HEK293 (cell line): ENCODE measurements at regions not wholly inside any gene's neighbourhood (a gene's known extent, or its start where the extent isn't known, plus 50 kb on each side); places are given as distances from the start of the nearest gene placed in this dataset.

Source experiments
- CTCF ChIA-PET: fragments of 350-600 bp; formaldehyde crosslinking; extraction: SDS; loops from one replicate; lab custom pipeline; 2021; ENCODE audit warnings: antibody characterized with exemption; lab: Yijun Ruan, JAX
- POLR2A ChIA-PET: fragments of 300-600 bp; formaldehyde crosslinking; extraction: SDS; loops from one replicate; lab custom pipeline; 2020; ENCODE audit warnings: antibody characterized with exemption, inconsistent platforms; lab: Yijun Ruan, JAX
- H3K27ac ChIP-seq: fragments of 200-500 bp; sonication (Bioruptor generic); 2 replicates; pipeline ENCODE4 v1.5.1; 2014; ENCODE audit warnings: low read depth, low read length, control low read depth, inconsistent platforms; ENCODE audit errors: extremely low read depth
- H3K36me3 ChIP-seq, 2 experiments: fragments of 200-500 bp in 1 of 2; sonication (Bioruptor generic) in 1 of 2; 1 replicate in 1 of 2; 2 replicates in 1 of 2; pipeline ENCODE4 v1.5.1; 2014 to 2017; ENCODE audit warnings: inconsistent platforms in 2 of 2, low read length in 2 of 2; ENCODE audit not compliant: control insufficient read depth in 2 of 2, insufficient read depth in 1 of 2
- H3K4me1 ChIP-seq: fragments of 200-500 bp; sonication (Bioruptor generic); 2 replicates; pipeline ENCODE4 v1.5.1; 2014; ENCODE audit warnings: mild to moderate bottlenecking, low read length, inconsistent platforms; ENCODE audit not compliant: control insufficient read depth, insufficient read depth
- H3K4me3 ChIP-seq: 2 replicates; pipeline ENCODE4 v1.5.1; 2011; ENCODE audit warnings: low read depth, mild to moderate bottlenecking, control low read depth, low read length, moderate library complexity
- H3K9me3 ChIP-seq: fragments of 200-500 bp; sonication (Bioruptor generic); 2 replicates; pipeline ENCODE4 v1.5.1; 2014; ENCODE audit warnings: low read depth, low read length, inconsistent platforms; ENCODE audit not compliant: control insufficient read depth, insufficient read depth
- KLF10 ChIP-seq: fragments of 450-650 bp; IDR thresholded peaks from 2 replicates; pipeline ENCODE4 v1.5.1; 2018; ENCODE audit warnings: missing biosample characterization, mild to moderate bottlenecking, missing genetic modification characterization
- MZF1 ChIP-seq: fragments of 450-650 bp; formaldehyde crosslinking; IDR thresholded peaks from 2 replicates; pipeline ENCODE4 v1.5.1; 2017; ENCODE audit warnings: missing biosample characterization, missing genetic modification characterization, borderline replicate concordance
- ZBTB48 ChIP-seq: fragments of 450-650 bp; formaldehyde crosslinking; IDR thresholded peaks from 2 replicates; pipeline ENCODE4 v1.5.1; 2016; ENCODE audit warnings: missing biosample characterization, missing genetic modification characterization
- ZEB2 ChIP-seq: fragments of 450-650 bp; formaldehyde crosslinking; IDR thresholded peaks from 2 replicates; pipeline ENCODE4 v1.5.1; 2016; ENCODE audit warnings: missing biosample characterization, missing genetic modification characterization
- ZFP3 ChIP-seq: fragments of 450-650 bp; formaldehyde crosslinking; IDR thresholded peaks from 2 replicates; pipeline ENCODE4 v1.5.1; 2016; ENCODE audit warnings: low read depth, missing biosample characterization, missing genetic modification characterization
- ZIC2 ChIP-seq: fragments of 450-650 bp; formaldehyde crosslinking; IDR thresholded peaks from 2 replicates; pipeline ENCODE4 v1.5.1; 2016; ENCODE audit warnings: missing biosample characterization, missing genetic modification characterization
- ZNF16 ChIP-seq: fragments of 450-650 bp; formaldehyde crosslinking; IDR thresholded peaks from 2 replicates; pipeline ENCODE4 v1.5.1; 2016; ENCODE audit warnings: low read depth, missing biosample characterization, missing genetic modification characterization
- ZNF214 ChIP-seq: fragments of 450-650 bp; formaldehyde crosslinking; IDR thresholded peaks from 2 replicates; pipeline ENCODE4 v1.5.1; 2017; ENCODE audit warnings: missing biosample characterization, mild to moderate bottlenecking, missing genetic modification characterization, borderline replicate concordance
- ZNF274 ChIP-seq, 2 experiments: fragments of 200-500 bp in 1 of 2; fragments of 450-650 bp in 1 of 2; sonication (Bioruptor generic) in 1 of 2; formaldehyde crosslinking in 1 of 2; IDR thresholded peaks; 2 replicates each; pipeline versions ENCODE4 v1.5.1 to v1.6.1; 2014 to 2016; ENCODE audit warnings: borderline replicate concordance in 1 of 2, inconsistent platforms in 1 of 2, low read length in 1 of 2, missing biosample characterization in 1 of 2, missing genetic modification characterization in 1 of 2
- ZNF302 ChIP-seq: fragments of 450-650 bp; formaldehyde crosslinking; IDR thresholded peaks from 2 replicates; pipeline ENCODE4 v1.5.1; 2016; ENCODE audit warnings: missing biosample characterization, missing genetic modification characterization, low read depth
- ZNF335 ChIP-seq: fragments of 450-650 bp; formaldehyde crosslinking; conservative IDR thresholded peaks from 2 replicates; pipeline ENCODE4 v1.5.1; 2016; ENCODE audit warnings: missing biosample characterization, missing genetic modification characterization
- ZNF398 ChIP-seq: fragments of 450-650 bp; formaldehyde crosslinking; IDR thresholded peaks from 2 replicates; pipeline ENCODE4 v1.5.1; 2017; ENCODE audit warnings: missing biosample characterization, missing genetic modification characterization
- ZNF416 ChIP-seq: fragments of 450-650 bp; formaldehyde crosslinking; IDR thresholded peaks from 2 replicates; pipeline ENCODE4 v1.5.1; 2016; ENCODE audit warnings: missing biosample characterization, missing genetic modification characterization
- ZNF48 ChIP-seq: fragments of 450-650 bp; formaldehyde crosslinking; IDR thresholded peaks from 2 replicates; pipeline ENCODE4 v1.5.1; 2016; ENCODE audit warnings: missing biosample characterization, missing genetic modification characterization
- ZNF514 ChIP-seq: fragments of 450-650 bp; formaldehyde crosslinking; IDR thresholded peaks from 2 replicates; pipeline ENCODE4 v1.5.1; 2016; ENCODE audit warnings: missing biosample characterization, missing genetic modification characterization
- ZNF530 ChIP-seq: fragments of 450-650 bp; formaldehyde crosslinking; IDR thresholded peaks from 2 replicates; pipeline ENCODE4 v1.5.1; 2016; ENCODE audit warnings: low read depth, missing biosample characterization, missing genetic modification characterization
- ZNF585B ChIP-seq: fragments of 450-650 bp; formaldehyde crosslinking; IDR thresholded peaks from 2 replicates; pipeline ENCODE4 v1.5.1; 2016; ENCODE audit warnings: missing biosample characterization, missing genetic modification characterization
- ZNF76 ChIP-seq: fragments of 450-650 bp; formaldehyde crosslinking; IDR thresholded peaks from 2 replicates; pipeline ENCODE4; 2016; ENCODE audit warnings: low read depth, missing biosample characterization, missing genetic modification characterization, borderline replicate concordance
- TF ChIP-seq, protein P1 (sequence below): fragments of 450-650 bp; formaldehyde crosslinking; IDR thresholded peaks from 2 replicates; pipeline ENCODE4 v1.5.1; 2016; ENCODE audit warnings: missing biosample characterization, missing genetic modification characterization

DNA sequence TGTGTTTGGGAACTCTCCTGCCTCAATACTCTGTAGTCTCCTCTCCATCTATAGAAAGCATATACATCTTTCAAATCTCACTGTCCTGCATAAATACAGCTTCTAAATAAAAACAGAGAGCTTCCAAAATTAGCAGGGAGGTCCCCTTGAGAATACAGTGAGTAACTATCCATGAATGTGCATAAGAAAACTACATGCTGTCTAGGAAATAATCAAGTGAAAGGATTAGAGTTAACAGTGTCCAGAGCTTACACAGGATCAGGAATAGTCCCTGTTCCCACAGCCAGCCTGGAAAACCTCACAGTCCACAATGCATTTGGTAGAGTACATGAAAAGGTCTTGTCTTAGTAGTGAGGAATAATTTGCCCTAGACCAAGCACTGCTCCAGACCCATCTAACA lies 123.0 kb upstream of the POU3F2 start (continued):
- TF ChIP-seq ZNF16, result no peak

GRCh38 chr6:98716341-98716740 lies 118.0 kb upstream of the POU3F2 start:
- Histone ChIP-seq H3K4me3 (no peak overlapping the region), H3K36me3 (no peaks in the 10 kb centered on the region), H3K27ac (no peak overlapping the region)
- peak; percentile 65 for TF ChIP-seq ZIC2 (tag by site-specific recombination)
- no peak for TF ChIP-seq ZNF530 (tag by site-specific recombination)
- TF ChIP-seq, all 188 proteins: peak for 1
- no peaks in the 10 kb centered on the region for H3K4me1 ChIP-seq
- H3K9me3 ChIP-seq, result no peaks in the 10 kb centered on the region
- CTCF ChIA-PET, result no interaction called here
- POLR2A ChIA-PET, result no interaction called here

GRCh38 chr6:98717322-98717877 lies 117.0 kb upstream of the POU3F2 start:
- Histone ChIP-seq H3K36me3 (no peaks in the 10 kb centered on the region), H3K9me3 (no peaks in the 10 kb centered on the region), H3K4me1 (no peaks in the 10 kb centered on the region), H3K4me3 (no peak overlapping the region), H3K27ac (no peak overlapping the region)
- TF ChIP-seq ZNF76 (tag by site-specific recombination), result no peak
- no peak for TF ChIP-seq KLF10 (tag by site-specific recombination)
- no peak for TF ChIP-seq ZBTB48 (tag by site-specific recombination)
- TF ChIP-seq ZNF416, result no peak
- TF ChIP-seq ZNF274 (IDR thresholded peaks at IDR 0.05; ENCODE audit: low read length), result no peak
- no peak for TF ChIP-seq ZNF274 (tag by site-specific recombination; IDR thresholded peaks at IDR 0.05; ENCODE audit: borderline replicate concordance)
- TF ChIP-seq ZEB2 (tag by site-specific recombination), result no peak
- no peak for TF ChIP-seq ZFP3
- TF ChIP-seq ZNF335 (tag by site-specific recombination), result no peak
- TF ChIP-seq ZNF302 (tag by site-specific recombination), result no peak
- no peak for TF ChIP-seq ZNF398 (tag by site-specific recombination)
- TF ChIP-seq, protein P1, sequence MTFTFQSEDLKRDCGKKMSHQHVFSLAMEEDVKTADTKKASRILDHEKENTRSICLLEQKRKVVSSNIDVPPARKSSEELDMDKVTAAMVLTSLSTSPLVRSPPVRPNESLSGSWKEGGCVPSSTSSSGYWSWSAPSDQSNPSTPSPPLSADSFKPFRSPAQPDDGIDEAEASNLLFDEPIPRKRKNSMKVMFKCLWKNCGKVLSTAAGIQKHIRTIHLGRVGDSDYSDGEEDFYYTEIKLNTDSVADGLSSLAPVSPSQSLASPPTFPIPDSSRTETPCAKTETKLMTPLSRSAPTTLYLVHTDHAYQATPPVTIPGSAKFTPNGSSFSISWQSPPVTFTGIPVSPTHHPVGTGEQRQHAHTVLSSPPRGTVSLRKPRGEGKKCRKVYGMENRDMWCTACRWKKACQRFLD (tag by site-specific recombination), result no peak
- TF ChIP-seq ZNF214 (tag by site-specific recombination), result no peak
- TF ChIP-seq ZNF48 (tag by site-specific recombination), result no peak
- TF ChIP-seq MZF1 (tag by site-specific recombination), result no peak
- TF ChIP-seq ZNF585B (tag by site-specific recombination), result no peak
- no peak for TF ChIP-seq ZNF514 (tag by site-specific recombination)
- CTCF ChIA-PET, result interaction anchor here (0.6 to 0.8 kb wide), 2 partner anchors 286 to 374 kb away, joined by 3 read pairs; no protein-coding TSS in a partner anchor
- POLR2A ChIA-PET, result no interaction called here
